ENCODE measurements at regions not wholly inside any gene's neighbourhood (a gene's known extent, or its start where the extent isn't known, plus 50 kb on each side); places are given as distances from the start of the nearest gene placed in this dataset.

GRCh38 chr10:75314570-75314969, 78.8 kb upstream of the COMTD1 start:
- H4K20me1 ChIP-seq (ENCODE audit: insufficient read depth, low read length), result no peaks in the 10 kb centered on the region

GRCh38 chr10:75312440-75312839, 76.7 kb upstream of the COMTD1 start:
- H3K4me2 ChIP-seq (ENCODE audit: low read length), result no peak overlapping the region
- TF ChIP-seq EZH2phosphoT487 (IDR thresholded peaks at IDR 0.05; ENCODE audit: low read depth) (no peak), CTCF (IDR thresholded peaks at IDR 0.05; ENCODE audit: low read depth, low read length) (no peak)
- no peak overlapping the region for H2AFZ ChIP-seq (ENCODE audit: low read depth, low read length)
- no peak overlapping the region for H3K9ac ChIP-seq (ENCODE audit: low read length)
- H3K27me3 ChIP-seq (ENCODE audit: low read depth, low read length), result no peaks in the 10 kb centered on the region
- H3K4me3 ChIP-seq (ENCODE audit: low read length), result no peak overlapping the region
- no peaks in the 10 kb centered on the region for H3K4me1 ChIP-seq (ENCODE audit: low read length)
- no peaks in the 10 kb centered on the region for H3K36me3 ChIP-seq (replicated peaks; ENCODE audit: low read depth, low read length)
- H3K79me2 ChIP-seq (ENCODE audit: low read length), result no peaks in the 10 kb centered on the region
- H3K9me3 ChIP-seq (ENCODE audit: insufficient read depth, low read length), result no peaks in the 10 kb centered on the region
- no peaks in the 10 kb centered on the region for H4K20me1 ChIP-seq (ENCODE audit: insufficient read depth, low read length)
- no peak overlapping the region for H3K27ac ChIP-seq (ENCODE audit: low read length)

More at GRCh38 chr10:75314570-75314969, 78.8 kb upstream of the COMTD1 start:
- Histone ChIP-seq H3K4me1 (ENCODE audit: low read length) (no peaks in the 10 kb centered on the region), H3K9ac (ENCODE audit: low read length) (no peak overlapping the region), H3K9me3 (ENCODE audit: insufficient read depth, low read length) (no peaks in the 10 kb centered on the region), H3K27me3 (ENCODE audit: low read depth, low read length) (no peaks in the 10 kb centered on the region), H2AFZ (ENCODE audit: low read depth, low read length) (no peak overlapping the region), H3K79me2 (ENCODE audit: low read length) (no peaks in the 10 kb centered on the region), H3K36me3 (replicated peaks; ENCODE audit: low read depth, low read length) (no peaks in the 10 kb centered on the region), H3K4me3 (ENCODE audit: low read length) (no peak overlapping the region), H3K27ac (ENCODE audit: low read length) (no peak overlapping the region), H3K4me2 (ENCODE audit: low read length) (no peak overlapping the region)
- no peak for TF ChIP-seq EZH2phosphoT487 (IDR thresholded peaks at IDR 0.05; ENCODE audit: low read depth)
- no peak for TF ChIP-seq CTCF (IDR thresholded peaks at IDR 0.05; ENCODE audit: low read depth, low read length)

- no peak for TF ChIP-seq CTCF (IDR thresholded peaks at IDR 0.05; ENCODE audit: low read depth, low read length)
- no peak for TF ChIP-seq EZH2phosphoT487 (IDR thresholded peaks at IDR 0.05; ENCODE audit: low read depth)
- no peak overlapping the region for H3K27ac ChIP-seq (ENCODE audit: low read length)
- no peak overlapping the region for H3K9ac ChIP-seq (ENCODE audit: low read length)
- no peak overlapping the region for H3K4me3 ChIP-seq (ENCODE audit: low read length)
- no peaks in the 10 kb centered on the region for H4K20me1 ChIP-seq (ENCODE audit: insufficient read depth, low read length)
- H2AFZ ChIP-seq (ENCODE audit: low read depth, low read length), result no peak overlapping the region
- H3K27me3 ChIP-seq (ENCODE audit: low read depth, low read length), result no peaks in the 10 kb centered on the region
- H3K36me3 ChIP-seq (replicated peaks; ENCODE audit: low read depth, low read length), result no peaks in the 10 kb centered on the region
- H3K4me1 ChIP-seq (ENCODE audit: low read length), result no peaks in the 10 kb centered on the region
- H3K79me2 ChIP-seq (ENCODE audit: low read length), result no peaks in the 10 kb centered on the region
- no peak overlapping the region for H3K4me2 ChIP-seq (ENCODE audit: low read length)
- peaks cover 4% of the 10 kb centered on the region; the same call in 1 of the 2 replicates for H3K9me3 ChIP-seq (ENCODE audit: insufficient read depth, low read length)
Observed at GRCh38 chr10:75305675-75306074, 69.9 kb upstream of the COMTD1 start.

- peaks cover 4% of the 10 kb centered on the region; the same call in 1 of the 2 replicates for H3K9me3 ChIP-seq (ENCODE audit: insufficient read depth, low read length)
- TF ChIP-seq EZH2phosphoT487 (IDR thresholded peaks at IDR 0.05; ENCODE audit: low read depth) (no peak), CTCF (IDR thresholded peaks at IDR 0.05; ENCODE audit: low read depth, low read length) (no peak)
- H3K27ac ChIP-seq (ENCODE audit: low read length), result no peak overlapping the region
- no peaks in the 10 kb centered on the region for H4K20me1 ChIP-seq (ENCODE audit: insufficient read depth, low read length)
- no peak overlapping the region for H3K4me2 ChIP-seq (ENCODE audit: low read length)
- no peak overlapping the region for H3K4me3 ChIP-seq (ENCODE audit: low read length)
- no peaks in the 10 kb centered on the region for H3K4me1 ChIP-seq (ENCODE audit: low read length)
- no peaks in the 10 kb centered on the region for H3K79me2 ChIP-seq (ENCODE audit: low read length)
- no peaks in the 10 kb centered on the region for H3K36me3 ChIP-seq (replicated peaks; ENCODE audit: low read depth, low read length)
- no peaks in the 10 kb centered on the region for H3K27me3 ChIP-seq (ENCODE audit: low read depth, low read length)
- H3K9ac ChIP-seq (ENCODE audit: low read length), result no peak overlapping the region
- H2AFZ ChIP-seq (ENCODE audit: low read depth, low read length), result no peak overlapping the region
Observed at GRCh38 chr10:75304741-75305390, 69.1 kb upstream of the COMTD1 start.

All from OCI-LY3 (cell line).